GM19467 (cell line): ENCODE measurements at regions not wholly inside any gene's neighbourhood (a gene's known extent, or its start where the extent isn't known, plus 50 kb on each side); places are given as distances from the start of the nearest gene placed in this dataset.

Source experiments
- ATAC-seq: cut with Tn5 transposase; IDR thresholded peaks from one replicate; pipeline ENCODE4 v1.9.1; 2021; ENCODE audit warnings: mild to moderate bottlenecking, moderate library complexity; ENCODE audit not compliant: unreplicated experiment

- no peak for ATAC-seq
Measured at GRCh38 chr15:94105760-94106159, 125.6 kb upstream of the MCTP2 start.

- ATAC-seq: no peak
Measured at GRCh38 chr15:94100863-94101262, 130.5 kb upstream of the MCTP2 start.

DNA sequence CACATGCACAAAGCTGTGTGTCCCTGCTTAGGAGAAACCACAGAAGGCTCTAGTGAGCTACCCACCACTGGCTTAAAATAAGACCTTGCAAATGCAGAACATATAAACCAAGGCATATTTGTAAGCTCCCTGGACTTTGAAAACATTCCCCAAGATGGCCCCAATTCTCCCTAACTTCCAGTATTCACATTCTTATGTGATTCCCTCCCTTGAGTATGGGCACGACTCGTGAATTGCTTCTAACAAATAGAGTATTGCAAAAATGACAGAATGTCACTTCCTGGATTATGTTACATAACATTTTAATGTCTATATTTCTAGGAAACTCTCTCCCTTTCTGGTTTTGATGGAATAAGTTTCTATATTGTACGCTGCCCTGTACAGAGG lies 131.8 kb upstream of the MCTP2 start:
- ATAC-seq: no peak

DNA sequence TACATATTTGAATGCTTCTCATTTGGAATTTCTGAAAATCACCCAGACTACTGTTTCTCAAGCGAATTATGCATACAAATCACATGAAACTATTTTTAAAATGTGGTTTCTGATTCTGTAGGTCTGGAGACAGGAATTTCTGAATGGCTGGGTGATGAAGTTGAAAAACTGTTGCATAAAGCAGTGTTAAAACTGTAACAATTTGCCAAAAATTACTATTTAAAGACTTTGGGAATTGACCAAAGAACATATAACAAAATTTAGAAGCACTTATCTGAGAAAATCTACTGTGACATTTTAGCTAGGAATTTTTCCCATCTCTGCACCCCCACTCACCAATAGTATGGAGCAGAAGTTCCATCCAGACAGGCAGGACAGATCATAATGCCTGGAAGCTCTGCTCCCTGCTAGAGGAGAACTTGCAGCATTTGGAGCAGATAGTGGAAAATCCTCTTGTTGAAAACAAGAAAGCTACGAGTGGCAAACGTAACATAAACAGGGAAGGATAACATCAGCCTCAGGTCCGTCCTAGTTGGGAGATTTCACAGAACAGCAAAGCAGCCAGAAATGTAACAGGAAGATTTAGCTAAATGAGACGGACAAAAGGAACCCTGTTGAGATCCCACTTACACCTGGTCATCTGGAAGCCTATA lies 132.3 kb upstream of the MCTP2 start:
- ATAC-seq: no peak

- no peak for ATAC-seq
Measured at GRCh38 chr15:94097552-94097951, 133.8 kb upstream of the MCTP2 start.

DNA sequence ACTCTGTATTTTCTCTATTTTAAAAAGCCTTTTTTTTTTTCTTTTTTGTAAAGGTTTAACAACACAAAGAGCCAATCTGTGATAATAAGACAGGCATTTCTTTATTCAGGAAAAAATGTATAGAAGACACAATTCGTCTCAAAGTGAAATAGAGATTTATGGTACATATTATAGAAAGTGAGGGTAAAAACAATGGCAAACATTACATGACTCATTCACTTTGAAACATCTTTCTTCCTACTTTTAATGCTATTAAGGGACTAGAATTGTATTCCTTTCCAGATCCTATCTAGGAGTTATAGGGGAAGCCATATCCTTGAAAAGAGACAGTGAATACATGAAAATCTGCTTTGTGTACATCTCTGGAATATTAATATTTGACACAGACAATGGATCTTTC lies 137.1 kb upstream of the MCTP2 start:
- ATAC-seq: no peak

- no peak for ATAC-seq
Measured at GRCh38 chr15:94086341-94086740, 145.0 kb upstream of the MCTP2 start.

- ATAC-seq: no peak
Measured at GRCh38 chr15:94083467-94084052, 147.8 kb upstream of the MCTP2 start.

DNA sequence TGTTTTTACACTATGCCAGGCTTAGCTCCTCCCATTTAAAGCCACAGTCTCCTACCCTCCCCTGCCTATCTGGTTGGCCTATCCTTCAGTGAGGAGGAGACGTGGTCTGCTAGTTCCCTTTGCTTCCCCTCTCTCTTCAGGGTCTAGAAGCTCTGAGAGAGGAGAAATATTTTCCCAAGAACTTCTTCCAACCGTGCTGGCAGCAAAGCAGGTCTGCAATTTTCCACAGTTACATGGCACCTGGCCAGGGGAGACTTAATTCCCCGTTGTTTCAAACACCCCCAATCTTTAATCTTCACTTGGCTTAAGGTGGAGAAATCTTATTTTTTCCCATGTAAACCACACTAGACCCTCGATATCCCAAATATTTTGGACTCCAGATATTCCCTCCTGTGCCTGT lies 149.5 kb upstream of the MCTP2 start:
- ATAC-seq: no peak

DNA sequence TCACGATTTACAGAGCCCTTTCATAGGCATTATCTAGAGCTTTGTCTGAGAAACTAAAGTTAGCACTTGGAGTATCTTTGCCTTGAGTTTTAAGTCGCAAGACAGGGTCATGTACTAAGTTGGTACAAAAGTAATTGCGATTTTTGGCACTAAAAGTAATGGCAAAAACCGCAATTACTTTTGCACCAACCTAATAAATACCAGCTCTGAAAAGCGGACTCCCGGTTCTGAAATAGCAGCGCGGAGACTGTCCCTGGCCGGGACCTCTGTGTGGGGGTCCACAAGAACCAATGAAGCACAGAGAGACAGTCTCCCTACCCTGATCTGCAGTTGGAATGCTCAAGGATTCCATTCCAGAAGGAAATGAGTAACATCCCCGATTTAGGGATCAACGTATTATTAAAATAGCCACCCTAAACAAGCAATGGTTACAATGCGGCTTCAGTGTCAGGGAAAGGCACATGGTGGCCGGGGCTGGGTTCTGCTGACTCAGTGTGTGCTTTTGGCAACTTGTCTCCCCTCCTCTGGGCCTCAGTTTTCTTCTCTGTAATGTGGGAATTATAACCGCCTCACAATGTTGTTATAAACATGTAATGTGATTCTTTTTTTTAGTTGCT lies 150.3 kb upstream of the MCTP2 start:
- ATAC-seq: no peak

- ATAC-seq: no peak
Measured at GRCh38 chr15:94080416-94080815, 150.9 kb upstream of the MCTP2 start.

GRCh38 chr15:94079968-94080367 lies 151.4 kb upstream of the MCTP2 start:
- ATAC-seq: no peak

- ATAC-seq: no peak
Measured at GRCh38 chr15:94079459-94079858, 151.9 kb upstream of the MCTP2 start.

DNA sequence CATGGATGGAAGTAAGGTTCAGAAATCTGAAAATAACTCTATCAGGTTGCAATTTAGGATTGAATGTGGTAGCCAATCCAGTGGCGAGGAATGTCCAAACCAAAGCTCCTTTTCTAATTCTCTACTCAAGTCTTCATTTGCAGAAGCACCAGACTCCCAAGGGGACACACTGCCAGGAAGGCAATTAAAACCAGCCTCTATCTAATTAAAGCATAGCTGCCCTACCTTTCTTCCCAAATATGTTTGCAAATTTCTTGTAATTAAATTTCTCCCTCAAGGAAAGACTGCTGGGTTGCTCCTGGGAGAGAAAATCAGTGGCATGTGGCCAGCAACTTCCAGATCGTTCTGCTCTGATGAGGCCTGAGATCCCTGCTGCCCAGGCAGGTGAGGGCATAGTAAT lies 153.4 kb upstream of the MCTP2 start:
- no peak for ATAC-seq

GRCh38 chr15:94075349-94075748 lies 156.0 kb upstream of the MCTP2 start:
- ATAC-seq: no peak

DNA sequence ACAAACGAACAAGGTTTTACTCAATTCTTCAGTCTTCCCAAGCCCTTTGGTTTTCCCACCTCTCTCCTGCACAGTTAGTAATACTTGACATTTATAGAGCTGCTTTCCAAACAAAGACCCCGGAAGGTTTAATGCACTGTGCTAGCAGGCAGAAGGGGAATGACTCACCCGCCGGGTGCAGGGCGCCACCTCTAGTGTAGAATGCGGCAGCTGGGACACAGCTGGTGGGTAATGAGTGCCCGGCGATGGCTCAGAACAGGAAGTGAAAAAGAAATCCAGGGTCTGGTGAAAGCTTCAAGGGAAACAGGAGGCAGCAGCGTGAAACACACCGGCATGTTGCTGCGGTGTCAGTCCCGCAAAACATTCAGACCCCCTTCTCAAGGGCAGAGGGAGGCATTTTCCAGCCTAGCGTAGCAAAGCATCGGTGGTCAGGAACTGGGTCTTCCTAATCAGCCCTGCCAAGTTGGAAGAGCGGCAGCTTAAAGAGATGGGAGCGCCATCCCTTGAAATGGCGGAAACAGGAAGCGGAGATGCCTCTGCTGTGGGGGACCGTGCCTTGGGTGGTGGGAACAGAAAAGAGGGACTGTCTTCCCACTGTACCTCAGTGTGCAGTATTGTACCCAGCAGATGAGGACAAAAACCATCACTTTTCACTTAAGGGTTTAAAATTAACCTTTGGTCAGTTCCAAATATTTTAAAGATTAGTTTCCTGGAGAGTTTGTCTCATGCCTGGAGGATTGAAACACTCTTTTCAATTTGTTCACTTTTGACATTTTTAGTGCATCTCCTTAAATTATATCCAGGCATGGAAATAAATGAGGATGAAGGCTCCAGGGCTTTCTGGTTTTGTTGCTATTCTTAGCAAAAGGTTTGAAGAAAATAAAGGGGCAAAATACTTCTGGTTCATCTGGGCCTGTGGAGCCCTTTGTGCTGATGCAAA lies 160.7 kb upstream of the MCTP2 start:
- no peak for ATAC-seq

GRCh38 chr15:94069844-94070243 lies 161.5 kb upstream of the MCTP2 start:
- ATAC-seq: no peak

GRCh38 chr15:94066811-94067210 lies 164.6 kb upstream of the MCTP2 start:
- ATAC-seq: no peak

- ATAC-seq: no peak
Measured at GRCh38 chr15:94066046-94066445, 165.3 kb upstream of the MCTP2 start.

DNA sequence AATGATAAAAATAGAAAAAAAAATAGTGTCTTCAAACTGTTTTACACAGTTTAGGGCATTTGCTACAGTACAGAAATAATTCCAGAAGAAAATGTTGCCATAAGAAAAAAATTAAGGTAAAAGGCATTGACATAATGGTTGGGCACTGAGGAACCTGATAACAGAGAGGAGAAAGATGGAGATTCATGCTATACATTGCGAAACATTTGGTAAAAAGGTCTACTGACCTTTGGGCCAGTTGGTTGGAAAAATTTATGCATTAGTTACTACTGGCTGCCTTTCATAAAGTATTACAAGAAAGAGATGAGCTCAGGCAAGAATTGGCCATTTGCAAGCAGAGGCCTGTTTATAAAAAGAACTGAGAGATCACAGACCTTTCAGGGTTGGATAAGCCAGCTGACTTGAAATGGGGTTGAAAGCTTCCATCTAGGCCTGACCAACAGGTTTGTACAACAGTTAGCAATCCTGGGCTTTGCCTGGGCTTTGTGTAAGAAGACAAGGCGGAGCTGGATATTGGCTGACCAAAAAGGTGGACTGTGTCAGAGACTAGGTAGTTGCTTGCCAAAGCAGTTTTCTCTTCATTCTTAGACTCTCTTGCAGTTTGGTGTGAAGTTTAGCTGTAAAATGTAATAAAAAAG lies 166.6 kb upstream of the MCTP2 start:
- ATAC-seq: no peak

DNA sequence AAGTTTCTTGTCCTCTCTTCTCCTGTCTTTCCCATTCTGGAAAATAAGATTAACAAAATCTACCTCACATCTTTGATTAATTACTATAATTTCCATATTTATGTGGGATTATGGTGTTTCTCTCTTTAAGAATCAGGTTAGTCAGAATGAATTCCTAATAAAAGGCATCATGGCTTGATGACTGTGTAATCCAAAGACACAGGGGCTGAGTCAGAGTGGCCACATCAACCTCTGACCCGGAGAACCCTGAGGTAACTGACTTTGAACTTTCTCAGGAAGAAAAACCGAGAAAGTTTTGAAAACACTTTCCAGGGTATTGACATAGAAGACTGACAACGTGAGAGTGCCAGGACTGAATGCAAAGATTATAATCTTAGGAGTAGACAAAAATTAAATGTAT lies 170.3 kb upstream of the MCTP2 start:
- ATAC-seq: no peak
